ENCODE measurements at regions not wholly inside any gene's neighbourhood (a gene's known extent, or its start where the extent isn't known, plus 50 kb on each side); places are given as distances from the start of the nearest gene placed in this dataset.

GRCh38 chr11:103622296-103622695 is 414.1 kb upstream of the DDI1 start:
- no peak for TF ChIP-seq EZH2 (IDR thresholded peaks at IDR 0.05; ENCODE audit: insufficient read depth, poor library complexity, severe bottlenecking)
- TF ChIP-seq EZH2phosphoT487 (IDR thresholded peaks at IDR 0.05; ENCODE audit: insufficient read depth, low read depth) = no peak

Data from GM23248 (cell line).